PFSK-1 (cell line): ENCODE measurements at regions not wholly inside any gene's neighbourhood (a gene's known extent, or its start where the extent isn't known, plus 50 kb on each side); places are given as distances from the start of the nearest gene placed in this dataset.

ENCODE experiments used
- FOXP2 ChIP-seq: optimal IDR thresholded peaks from 2 replicates; pipeline ENCODE3; 2011; ENCODE audit warnings: borderline replicate concordance, control low read depth, inconsistent platforms; ENCODE audit not compliant: insufficient read depth; ENCODE audit errors: extremely low read length, extremely low read depth
- POLR2AphosphoS5 ChIP-seq: IDR thresholded peaks from 2 replicates; pipeline ENCODE4 v1.6.1; 2012; ENCODE audit warnings: low read depth, mild to moderate bottlenecking, control low read depth, low read length, moderate library complexity
- SIN3A ChIP-seq: IDR thresholded peaks from 2 replicates; pipeline ENCODE4 v1.6.1; 2012; ENCODE audit warnings: mild to moderate bottlenecking, low read length, moderate library complexity, borderline replicate concordance; ENCODE audit not compliant: insufficient read depth
- TAF1 ChIP-seq: IDR thresholded peaks from 2 replicates; pipeline ENCODE4 v1.6.1; 2012; ENCODE audit warnings: low read length, control low read depth, borderline replicate concordance; ENCODE audit not compliant: insufficient read depth
- TF ChIP-seq, protein P1 (sequence below), 2 experiments: IDR thresholded peaks; 2 replicates each; pipeline versions ENCODE4 v1.6.1 to v1.8.0; 2011 to 2012; ENCODE audit warnings: low read depth in 2 of 2, low read length in 2 of 2, control low read depth in 1 of 2, inconsistent platforms in 1 of 2, mild to moderate bottlenecking in 1 of 2, moderate library complexity in 1 of 2; ENCODE audit not compliant: insufficient read depth in 1 of 2

DNA sequence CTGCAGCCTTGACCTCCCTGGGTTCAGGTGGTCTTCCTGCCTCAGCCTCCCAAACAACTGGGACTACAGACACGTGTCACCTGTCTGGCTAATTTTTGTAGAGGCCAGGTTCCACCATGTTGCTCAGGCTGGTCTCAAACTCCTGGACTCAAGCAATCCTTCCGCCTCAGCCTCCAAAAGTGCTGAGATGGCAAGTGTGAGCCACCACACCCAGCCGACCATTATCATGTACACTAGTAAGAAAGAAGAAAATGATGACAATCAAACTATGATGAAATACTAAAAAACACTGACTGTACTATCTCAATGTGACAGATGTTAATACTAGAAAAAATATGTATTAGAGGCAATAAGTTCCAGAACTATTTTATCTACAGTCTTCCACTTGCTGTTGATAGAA is 420.9 kb downstream of the TRIB2 start:
- TF ChIP-seq POLR2AphosphoS5: no peak
- TF ChIP-seq, protein P1, sequence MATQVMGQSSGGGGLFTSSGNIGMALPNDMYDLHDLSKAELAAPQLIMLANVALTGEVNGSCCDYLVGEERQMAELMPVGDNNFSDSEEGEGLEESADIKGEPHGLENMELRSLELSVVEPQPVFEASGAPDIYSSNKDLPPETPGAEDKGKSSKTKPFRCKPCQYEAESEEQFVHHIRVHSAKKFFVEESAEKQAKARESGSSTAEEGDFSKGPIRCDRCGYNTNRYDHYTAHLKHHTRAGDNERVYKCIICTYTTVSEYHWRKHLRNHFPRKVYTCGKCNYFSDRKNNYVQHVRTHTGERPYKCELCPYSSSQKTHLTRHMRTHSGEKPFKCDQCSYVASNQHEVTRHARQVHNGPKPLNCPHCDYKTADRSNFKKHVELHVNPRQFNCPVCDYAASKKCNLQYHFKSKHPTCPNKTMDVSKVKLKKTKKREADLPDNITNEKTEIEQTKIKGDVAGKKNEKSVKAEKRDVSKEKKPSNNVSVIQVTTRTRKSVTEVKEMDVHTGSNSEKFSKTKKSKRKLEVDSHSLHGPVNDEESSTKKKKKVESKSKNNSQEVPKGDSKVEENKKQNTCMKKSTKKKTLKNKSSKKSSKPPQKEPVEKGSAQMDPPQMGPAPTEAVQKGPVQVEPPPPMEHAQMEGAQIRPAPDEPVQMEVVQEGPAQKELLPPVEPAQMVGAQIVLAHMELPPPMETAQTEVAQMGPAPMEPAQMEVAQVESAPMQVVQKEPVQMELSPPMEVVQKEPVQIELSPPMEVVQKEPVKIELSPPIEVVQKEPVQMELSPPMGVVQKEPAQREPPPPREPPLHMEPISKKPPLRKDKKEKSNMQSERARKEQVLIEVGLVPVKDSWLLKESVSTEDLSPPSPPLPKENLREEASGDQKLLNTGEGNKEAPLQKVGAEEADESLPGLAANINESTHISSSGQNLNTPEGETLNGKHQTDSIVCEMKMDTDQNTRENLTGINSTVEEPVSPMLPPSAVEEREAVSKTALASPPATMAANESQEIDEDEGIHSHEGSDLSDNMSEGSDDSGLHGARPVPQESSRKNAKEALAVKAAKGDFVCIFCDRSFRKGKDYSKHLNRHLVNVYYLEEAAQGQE (IDR thresholded peaks at IDR 0.05; ENCODE audit: insufficient read depth in 1 of 2, low read depth in 2 of 2, low read length in 2 of 2): no peak
- TF ChIP-seq FOXP2: no peak
- TF ChIP-seq TAF1: no peak
- TF ChIP-seq SIN3A: no peak

- TF ChIP-seq SIN3A (no peak), FOXP2 (no peak), TAF1 (no peak), POLR2AphosphoS5 (no peak)
- TF ChIP-seq, protein P1 (IDR thresholded peaks at IDR 0.05; ENCODE audit: insufficient read depth in 1 of 2, low read depth in 2 of 2, low read length in 2 of 2): no peak
These were observed 424.6 kb downstream of the TRIB2 start for GRCh38 chr2:13141315-13141714.

- TF ChIP-seq FOXP2: no peak
- TF ChIP-seq, protein P1 (IDR thresholded peaks at IDR 0.05; ENCODE audit: insufficient read depth in 1 of 2, low read depth in 2 of 2, low read length in 2 of 2): no peak
- TF ChIP-seq POLR2AphosphoS5: no peak
- TF ChIP-seq TAF1: no peak
- no peak for TF ChIP-seq SIN3A
These were observed 426.7 kb downstream of the TRIB2 start for GRCh38 chr2:13143451-13143850.

- TF ChIP-seq FOXP2 (no peak), TAF1 (no peak), SIN3A (no peak), POLR2AphosphoS5 (no peak)
- TF ChIP-seq, protein P1 (IDR thresholded peaks at IDR 0.05; ENCODE audit: insufficient read depth in 1 of 2, low read depth in 2 of 2, low read length in 2 of 2): no peak
These were observed 440.2 kb downstream of the TRIB2 start for GRCh38 chr2:13156916-13157315.

GRCh38 chr2:13158466-13158865 is 441.7 kb downstream of the TRIB2 start:
- no peak for TF ChIP-seq SIN3A
- TF ChIP-seq, protein P1 (IDR thresholded peaks at IDR 0.05; ENCODE audit: insufficient read depth in 1 of 2, low read depth in 2 of 2, low read length in 2 of 2): no peak
- no peak for TF ChIP-seq FOXP2
- TF ChIP-seq POLR2AphosphoS5: no peak
- TF ChIP-seq TAF1: no peak
